DOHH2 (cell line): ENCODE measurements at regions not wholly inside any gene's neighbourhood (a gene's known extent, or its start where the extent isn't known, plus 50 kb on each side); places are given as distances from the start of the nearest gene placed in this dataset.

Source experiments
- H3F3A ChIP-seq: fragments of 200-600 bp; sonication (generic), shearing (Covaris generic); 2 replicates; pipeline ENCODE4 v1.6.0; 2016; ENCODE audit warnings: antibody characterized with exemption, mild to moderate bottlenecking; ENCODE audit not compliant: control insufficient read depth, insufficient read depth
- H3K27ac ChIP-seq: fragments of 200-600 bp; sonication (generic); 2 replicates; pipeline ENCODE4 v1.5.1; 2014; ENCODE audit warnings: low read depth, mild to moderate bottlenecking, low read length, moderate library complexity
- H3K27me3 ChIP-seq: fragments of 200-600 bp; sonication (generic); 2 replicates; pipeline ENCODE4 v1.6.1; 2014; ENCODE audit warnings: mild to moderate bottlenecking, low read length, mixed read lengths; ENCODE audit not compliant: control insufficient read depth
- H3K36me3 ChIP-seq: fragments of 200-600 bp; sonication (generic); 2 replicates; pipeline ENCODE4 v1.6.1; 2014; ENCODE audit warnings: mild to moderate bottlenecking, low read length, moderate library complexity, mixed read lengths; ENCODE audit not compliant: control insufficient read depth
- H3K4me1 ChIP-seq: fragments of 200-600 bp; sonication (generic); 2 replicates; pipeline ENCODE4 v1.6.1; 2014; ENCODE audit warnings: mild to moderate bottlenecking, low read length, mixed read lengths; ENCODE audit not compliant: control insufficient read depth
- H3K4me2 ChIP-seq: fragments of 200-600 bp; sonication (generic); 2 replicates; pipeline ENCODE4 v1.6.0; 2014; ENCODE audit warnings: mild to moderate bottlenecking, low read length, moderate library complexity
- H3K4me3 ChIP-seq: fragments of 200-600 bp; sonication (generic); 2 replicates; pipeline ENCODE4 v1.5.1; 2014; ENCODE audit warnings: mild to moderate bottlenecking, low read length, mixed read lengths
- H3K79me2 ChIP-seq: fragments of 200-600 bp; sonication (generic); 2 replicates; pipeline ENCODE4 v1.6.1; 2014; ENCODE audit warnings: mild to moderate bottlenecking, low read length, mixed read lengths; ENCODE audit not compliant: control insufficient read depth
- H3K9me2 ChIP-seq: fragments of 200-600 bp; sonication (generic); replicated peaks from 2 replicates; pipeline ENCODE4 v1.6.1; 2014; ENCODE audit warnings: mild to moderate bottlenecking, low read length, mixed read lengths; ENCODE audit not compliant: control insufficient read depth
- H3K9me3 ChIP-seq: fragments of 200-600 bp; sonication (generic); 2 replicates; pipeline ENCODE4 v1.6.1; 2014; ENCODE audit warnings: antibody characterized with exemption, low read length, mixed read lengths; ENCODE audit not compliant: control insufficient read depth, insufficient read depth
- H4K20me1 ChIP-seq: fragments of 200-600 bp; sonication (generic); 2 replicates; pipeline ENCODE4 v1.6.0; 2014; ENCODE audit warnings: low read depth, mild to moderate bottlenecking, antibody characterized with exemption, low read length, moderate library complexity; ENCODE audit not compliant: control insufficient read depth, insufficient read depth
- EZH2phosphoT487 ChIP-seq: fragments of 200-600 bp; sonication (generic); IDR thresholded peaks from 2 replicates; pipeline ENCODE4 v1.6.1; 2017; ENCODE audit warnings: borderline replicate concordance, mild to moderate bottlenecking, antibody characterized with exemption, low read length, moderate library complexity, mixed read lengths
- TF ChIP-seq, protein P1 (sequence below): fragments of 200-600 bp; sonication (generic); IDR thresholded peaks from one replicate; pipeline ENCODE4 v1.5.1; 2014; ENCODE audit warnings: antibody characterized with exemption, mild to moderate bottlenecking, low read depth, low read length; ENCODE audit not compliant: poor library complexity, severe bottlenecking

DNA sequence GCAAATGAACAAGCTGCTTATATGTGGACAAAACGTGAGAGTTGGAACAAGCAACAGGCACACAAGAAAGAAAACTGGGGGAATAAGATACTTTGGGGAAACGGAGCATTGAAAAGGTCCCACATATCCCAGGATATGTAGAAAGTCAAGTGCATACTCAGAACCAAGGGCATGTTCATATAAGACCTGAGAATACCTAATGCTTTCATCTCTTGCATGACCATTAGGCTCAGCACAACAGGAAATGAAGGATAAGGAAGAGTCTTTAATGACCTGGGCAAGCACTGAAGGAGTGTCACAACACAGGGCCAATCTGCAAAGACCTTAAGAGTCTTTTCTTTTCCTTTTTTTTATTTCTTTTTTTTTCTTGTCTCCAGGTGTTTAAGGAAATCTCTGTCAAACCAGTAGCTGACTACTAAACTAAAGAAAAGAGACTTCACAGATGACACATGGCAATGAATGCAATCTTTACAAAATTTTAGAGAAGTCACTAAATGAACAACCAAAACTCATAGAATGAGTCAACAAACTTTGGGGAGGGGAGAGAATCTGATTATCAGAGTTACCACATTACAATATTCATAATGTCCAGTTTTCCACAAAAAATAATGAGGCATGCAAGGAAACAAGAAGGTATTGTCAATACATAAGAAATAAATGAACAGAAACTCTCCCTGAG lies 67.9 kb upstream of the STK26 start:
- Histone ChIP-seq H3K9me3 (no peaks in the 10 kb centered on the region), H4K20me1 (no peaks in the 10 kb centered on the region), H3K9me2 (no peaks in the 10 kb centered on the region), H3K4me2 (no peak overlapping the region), H3F3A (no peaks in the 10 kb centered on the region), H3K36me3 (no peaks in the 10 kb centered on the region), H3K27me3 (no peaks in the 10 kb centered on the region), H3K4me3 (no peak overlapping the region), H3K4me1 (no peaks in the 10 kb centered on the region), H3K79me2 (no peaks in the 10 kb centered on the region), H3K27ac (no peak overlapping the region)
- TF ChIP-seq EZH2phosphoT487: no peak
- TF ChIP-seq, protein P1, sequence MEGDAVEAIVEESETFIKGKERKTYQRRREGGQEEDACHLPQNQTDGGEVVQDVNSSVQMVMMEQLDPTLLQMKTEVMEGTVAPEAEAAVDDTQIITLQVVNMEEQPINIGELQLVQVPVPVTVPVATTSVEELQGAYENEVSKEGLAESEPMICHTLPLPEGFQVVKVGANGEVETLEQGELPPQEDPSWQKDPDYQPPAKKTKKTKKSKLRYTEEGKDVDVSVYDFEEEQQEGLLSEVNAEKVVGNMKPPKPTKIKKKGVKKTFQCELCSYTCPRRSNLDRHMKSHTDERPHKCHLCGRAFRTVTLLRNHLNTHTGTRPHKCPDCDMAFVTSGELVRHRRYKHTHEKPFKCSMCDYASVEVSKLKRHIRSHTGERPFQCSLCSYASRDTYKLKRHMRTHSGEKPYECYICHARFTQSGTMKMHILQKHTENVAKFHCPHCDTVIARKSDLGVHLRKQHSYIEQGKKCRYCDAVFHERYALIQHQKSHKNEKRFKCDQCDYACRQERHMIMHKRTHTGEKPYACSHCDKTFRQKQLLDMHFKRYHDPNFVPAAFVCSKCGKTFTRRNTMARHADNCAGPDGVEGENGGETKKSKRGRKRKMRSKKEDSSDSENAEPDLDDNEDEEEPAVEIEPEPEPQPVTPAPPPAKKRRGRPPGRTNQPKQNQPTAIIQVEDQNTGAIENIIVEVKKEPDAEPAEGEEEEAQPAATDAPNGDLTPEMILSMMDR: no peak

DNA sequence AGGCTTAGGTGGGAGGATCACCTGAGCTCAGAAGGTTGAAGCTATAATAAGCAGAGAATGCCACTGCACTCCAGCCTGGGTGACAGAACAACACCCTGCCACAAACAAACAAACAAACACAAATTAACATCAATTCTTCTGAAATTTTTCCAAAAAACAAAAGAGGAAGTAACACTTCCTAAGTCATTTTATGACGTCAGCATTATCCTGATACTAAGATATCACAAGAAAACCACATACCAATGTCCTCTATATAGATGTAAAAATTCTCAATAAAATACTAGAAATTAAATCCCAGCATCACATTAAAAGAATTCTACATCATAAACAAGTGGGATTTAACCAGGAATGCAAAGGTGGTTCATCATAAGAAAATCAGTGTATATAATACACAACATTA lies 64.4 kb upstream of the STK26 start:
- Histone ChIP-seq H3K9me2 (no peaks in the 10 kb centered on the region), H3K27ac (no peak overlapping the region), H3F3A (no peaks in the 10 kb centered on the region), H3K9me3 (no peaks in the 10 kb centered on the region), H3K4me3 (no peak overlapping the region), H3K36me3 (no peaks in the 10 kb centered on the region), H3K27me3 (no peaks in the 10 kb centered on the region), H3K4me2 (no peak overlapping the region), H4K20me1 (no peaks in the 10 kb centered on the region), H3K4me1 (no peaks in the 10 kb centered on the region), H3K79me2 (no peaks in the 10 kb centered on the region)
- TF ChIP-seq, protein P1: no peak
- no peak for TF ChIP-seq EZH2phosphoT487

DNA sequence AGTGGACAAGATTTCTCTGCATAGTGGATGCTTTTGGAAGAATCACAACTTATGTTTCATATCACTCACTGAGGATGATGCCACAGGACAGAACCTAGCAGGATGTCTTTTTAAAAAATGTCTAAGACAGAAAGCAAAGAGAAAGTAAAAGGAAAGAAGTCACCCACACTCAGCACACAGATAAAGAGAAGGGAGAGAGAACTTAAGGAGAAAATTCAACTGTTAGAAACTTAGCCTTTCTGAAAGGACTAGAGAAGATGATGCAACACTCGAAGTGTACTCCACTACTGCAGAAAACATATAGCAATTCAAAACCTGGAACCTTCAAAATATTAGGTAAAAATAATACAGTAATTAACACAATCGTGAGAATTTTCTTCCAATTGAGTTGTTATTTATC lies 52.8 kb upstream of the STK26 start:
- H3K36me3 ChIP-seq: no peaks in the 10 kb centered on the region
- TF ChIP-seq, protein P1: no peak

More for the DNA sequence above, 52.8 kb upstream of the STK26 start:
- Histone ChIP-seq H4K20me1 (no peaks in the 10 kb centered on the region), H3K4me1 (no peaks in the 10 kb centered on the region), H3K9me2 (no peaks in the 10 kb centered on the region), H3K79me2 (no peaks in the 10 kb centered on the region), H3K9me3 (no peaks in the 10 kb centered on the region), H3K4me2 (no peak overlapping the region), H3K27ac (no peak overlapping the region), H3K4me3 (no peak overlapping the region), H3K27me3 (no peaks in the 10 kb centered on the region), H3F3A (no peaks in the 10 kb centered on the region)
